CD4-positive, alpha-beta T cell treated with Interleukin-15 for 1 hour (primary cell): ENCODE measurements at regions not wholly inside any gene's neighbourhood (a gene's known extent, or its start where the extent isn't known, plus 50 kb on each side); places are given as distances from the start of the nearest gene placed in this dataset.

Experiments used
- DNase-seq: peaks from one replicate; pipeline ENCODE4 v3.0.0-alpha.2; 2020

- DNase-seq: no peak
These were observed 204.4 kb downstream of the COG6 start for GRCh38 chr13:39859898-39860297.

- no peak for DNase-seq
These were observed 207.4 kb downstream of the COG6 start for GRCh38 chr13:39862900-39863299.

- no peak for DNase-seq
These were observed 208.8 kb downstream of the COG6 start for GRCh38 chr13:39864221-39864620.

DNA sequence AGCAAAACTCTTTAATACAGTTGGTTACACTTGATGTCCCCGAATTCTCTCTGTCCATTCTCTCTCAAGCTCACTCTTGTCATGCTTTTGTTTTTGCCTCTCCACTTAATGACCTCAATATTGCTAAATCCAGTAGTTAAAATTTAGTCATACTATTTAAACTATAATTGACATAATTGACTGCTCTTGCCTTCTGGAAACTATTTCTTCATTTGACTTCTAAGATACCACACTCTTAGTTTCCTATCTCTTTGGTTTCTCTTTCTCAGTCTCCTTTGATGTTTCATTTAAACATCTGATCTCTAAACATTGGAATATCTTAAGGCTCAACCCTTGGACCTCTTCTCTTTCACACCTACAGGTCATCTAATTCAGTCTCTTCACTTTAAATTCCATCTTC, 211.3 kb downstream of the COG6 start:
- no peak for DNase-seq

- DNase-seq: no peak
These were observed 212.3 kb downstream of the COG6 start for GRCh38 chr13:39867807-39868206.

DNA sequence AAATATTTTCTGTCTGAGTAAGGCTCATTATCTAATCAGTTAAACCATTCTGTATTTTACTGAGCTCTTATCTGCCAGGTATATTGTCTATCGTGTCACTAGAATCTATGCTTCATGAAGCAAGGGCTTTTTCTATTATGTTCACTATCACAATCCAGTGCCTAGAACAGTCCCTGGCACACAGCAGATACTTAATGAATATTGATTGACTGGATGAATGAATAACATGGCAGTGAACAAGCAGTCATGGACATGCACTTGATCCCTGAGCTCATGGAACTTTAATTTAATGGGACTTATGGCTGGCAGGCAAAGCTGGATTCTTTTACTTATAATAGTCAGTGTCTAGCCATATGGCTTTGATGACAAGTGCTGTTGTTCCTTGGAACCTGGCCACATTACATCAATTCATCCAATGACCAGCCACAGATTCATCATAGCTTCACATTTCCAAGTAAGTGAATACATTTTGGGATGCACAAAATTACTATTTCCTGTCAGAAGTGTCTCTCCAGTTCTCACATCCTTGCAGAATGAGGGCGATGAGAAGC, 214.8 kb downstream of the COG6 start:
- DNase-seq: no peak

DNA sequence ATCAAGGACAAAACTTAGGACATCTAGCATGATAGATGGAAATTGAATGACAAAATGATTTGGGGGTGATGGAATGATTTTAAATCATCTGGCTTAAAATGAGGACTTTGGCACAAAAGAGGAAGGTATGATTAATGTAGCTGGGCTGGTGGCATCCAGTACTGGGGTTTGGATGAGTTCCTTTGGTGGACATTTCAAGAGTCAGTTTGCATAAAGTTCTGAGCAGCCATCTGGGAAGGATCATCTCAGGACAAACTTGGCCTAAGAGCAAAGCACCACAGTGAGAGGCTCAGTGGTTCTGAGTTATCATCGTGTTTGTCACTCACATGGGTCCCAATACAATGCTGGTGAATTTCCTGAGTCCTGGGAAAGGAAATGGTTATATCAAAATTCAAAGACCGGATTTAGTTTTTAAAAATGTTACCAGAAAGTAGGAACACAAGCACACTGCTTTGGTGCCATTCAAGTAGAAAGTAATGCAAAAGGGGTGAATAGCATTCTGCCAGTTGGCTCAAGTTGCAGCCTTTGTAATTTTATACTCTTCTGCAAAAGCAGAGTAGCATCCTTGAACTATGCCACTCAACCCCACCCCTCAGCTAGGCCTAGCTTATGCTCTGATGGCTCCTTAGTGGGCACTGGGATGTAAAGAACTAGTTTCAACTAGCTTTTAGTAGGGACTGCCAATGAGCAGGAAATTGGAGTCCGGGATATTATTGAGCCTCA, 219.0 kb downstream of the COG6 start:
- no peak for DNase-seq

GRCh38 chr13:39875111-39875987, 219.9 kb downstream of the COG6 start:
- no peak for DNase-seq

- DNase-seq: no peak
These were observed 220.8 kb downstream of the COG6 start for GRCh38 chr13:39876258-39876657.

DNA sequence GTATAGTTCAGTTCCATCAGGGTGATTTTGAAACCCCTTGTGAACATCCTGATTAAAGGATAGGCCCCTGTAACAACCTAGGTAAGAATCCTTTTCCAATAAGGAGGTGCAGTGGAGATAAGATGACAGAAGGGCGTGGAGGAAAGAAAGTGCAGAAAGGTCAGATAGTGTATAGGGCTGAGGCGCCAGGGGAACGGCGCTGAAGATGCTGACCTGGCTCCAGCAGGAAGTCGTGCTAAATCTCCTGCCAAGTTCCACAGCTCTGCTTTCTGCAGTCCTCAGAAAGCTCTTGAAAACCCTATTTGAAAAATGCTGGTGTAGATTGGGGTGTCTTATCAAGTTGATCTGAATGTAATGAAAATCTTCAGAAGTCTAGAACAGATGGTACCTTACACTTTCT, 221.7 kb downstream of the COG6 start:
- DNase-seq: no peak

DNA sequence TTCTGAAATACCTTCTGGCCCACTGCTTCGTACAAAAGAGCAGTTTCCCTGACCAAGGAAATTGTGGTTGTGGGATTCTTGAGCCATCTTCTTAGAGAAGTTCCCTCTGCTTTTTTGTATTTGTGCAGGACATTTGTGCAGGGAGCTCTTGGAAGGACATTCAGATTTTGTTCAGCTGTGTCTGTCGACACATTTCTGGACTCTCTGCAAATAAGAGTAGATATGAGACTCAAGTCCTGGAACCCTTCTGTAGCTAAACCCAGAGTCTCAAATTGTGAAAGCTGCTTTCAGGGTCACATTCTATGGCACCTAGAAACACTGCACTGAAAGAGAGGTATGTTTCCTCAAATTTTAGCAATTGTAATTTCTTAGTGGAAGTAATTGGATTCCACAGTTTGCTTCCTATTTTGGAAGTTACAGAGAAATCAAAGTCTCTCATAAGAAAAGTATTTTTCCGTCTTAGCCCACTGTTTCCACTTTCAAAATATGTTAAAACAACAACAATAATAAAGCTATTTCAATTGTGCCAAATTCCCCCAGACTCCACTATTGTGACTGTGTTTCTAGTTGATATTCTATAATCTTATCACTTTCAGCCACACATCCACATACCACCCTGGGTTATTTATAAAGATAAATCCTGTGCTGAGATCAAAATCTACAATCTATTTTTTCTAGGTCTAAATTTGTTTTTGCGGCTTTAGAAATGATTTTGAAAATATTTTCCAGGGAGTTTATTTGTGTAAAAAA, 224.0 kb downstream of the COG6 start:
- no peak for DNase-seq

- no peak for DNase-seq
These were observed 225.9 kb downstream of the COG6 start for GRCh38 chr13:39881383-39881782.

DNA sequence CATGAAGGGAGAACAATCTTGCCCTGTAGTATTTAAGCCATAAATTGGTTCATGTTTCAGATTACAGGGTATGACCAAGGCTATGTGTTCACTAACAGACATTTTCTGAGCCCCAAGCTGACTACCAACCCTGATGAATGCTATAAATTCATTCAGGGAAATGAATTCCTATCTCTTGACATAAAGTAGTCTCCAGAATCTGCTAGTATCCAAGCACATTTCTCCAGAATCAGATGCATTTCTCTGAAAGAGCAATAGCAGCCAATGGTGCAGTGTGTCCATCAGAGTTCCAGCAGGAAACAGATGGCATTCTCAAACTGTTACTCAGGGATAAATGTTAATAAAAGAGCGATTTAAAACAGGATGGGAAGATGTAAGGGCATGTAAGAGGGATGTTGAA, 226.4 kb downstream of the COG6 start:
- DNase-seq: no peak

DNA sequence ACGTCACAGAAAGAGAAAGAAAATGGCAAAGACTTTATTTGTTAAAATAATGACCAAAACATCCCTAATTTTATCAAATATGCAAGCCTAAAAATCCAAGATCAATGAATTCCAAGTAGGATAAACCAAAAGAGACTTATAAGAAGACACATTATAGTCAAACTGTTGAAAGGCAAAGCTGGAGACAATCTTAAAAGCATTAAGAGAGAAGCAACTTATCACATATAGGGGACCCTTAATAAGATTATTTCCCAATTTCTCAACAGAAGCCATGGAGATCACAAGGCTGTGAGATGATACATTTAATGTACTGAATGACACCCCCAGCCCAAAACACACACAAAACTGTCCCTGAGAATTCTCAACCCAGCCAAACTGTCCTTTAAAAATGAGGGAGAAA, 228.7 kb downstream of the COG6 start:
- no peak for DNase-seq

- no peak for DNase-seq
These were observed 230.9 kb downstream of the COG6 start for GRCh38 chr13:39886336-39886735.

DNA sequence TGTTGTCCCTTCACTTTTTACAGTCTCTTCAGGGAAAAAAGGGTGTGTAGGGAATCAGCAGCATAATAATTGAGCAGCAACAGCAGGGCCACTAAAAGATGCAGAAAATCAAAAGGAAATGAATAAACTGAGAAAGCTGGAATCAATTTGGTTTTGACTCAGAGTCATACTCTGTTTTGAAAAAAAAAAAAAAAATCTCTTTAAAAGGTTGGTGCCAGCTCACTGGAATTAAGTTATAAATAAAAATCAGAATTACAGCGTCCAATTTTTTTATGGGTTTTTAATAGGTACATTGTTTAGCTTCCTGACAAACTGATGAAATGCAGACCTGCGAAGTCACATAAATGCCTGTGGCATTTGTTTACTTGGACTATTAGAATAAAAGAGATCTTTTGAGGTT, 231.9 kb downstream of the COG6 start:
- no peak for DNase-seq

DNA sequence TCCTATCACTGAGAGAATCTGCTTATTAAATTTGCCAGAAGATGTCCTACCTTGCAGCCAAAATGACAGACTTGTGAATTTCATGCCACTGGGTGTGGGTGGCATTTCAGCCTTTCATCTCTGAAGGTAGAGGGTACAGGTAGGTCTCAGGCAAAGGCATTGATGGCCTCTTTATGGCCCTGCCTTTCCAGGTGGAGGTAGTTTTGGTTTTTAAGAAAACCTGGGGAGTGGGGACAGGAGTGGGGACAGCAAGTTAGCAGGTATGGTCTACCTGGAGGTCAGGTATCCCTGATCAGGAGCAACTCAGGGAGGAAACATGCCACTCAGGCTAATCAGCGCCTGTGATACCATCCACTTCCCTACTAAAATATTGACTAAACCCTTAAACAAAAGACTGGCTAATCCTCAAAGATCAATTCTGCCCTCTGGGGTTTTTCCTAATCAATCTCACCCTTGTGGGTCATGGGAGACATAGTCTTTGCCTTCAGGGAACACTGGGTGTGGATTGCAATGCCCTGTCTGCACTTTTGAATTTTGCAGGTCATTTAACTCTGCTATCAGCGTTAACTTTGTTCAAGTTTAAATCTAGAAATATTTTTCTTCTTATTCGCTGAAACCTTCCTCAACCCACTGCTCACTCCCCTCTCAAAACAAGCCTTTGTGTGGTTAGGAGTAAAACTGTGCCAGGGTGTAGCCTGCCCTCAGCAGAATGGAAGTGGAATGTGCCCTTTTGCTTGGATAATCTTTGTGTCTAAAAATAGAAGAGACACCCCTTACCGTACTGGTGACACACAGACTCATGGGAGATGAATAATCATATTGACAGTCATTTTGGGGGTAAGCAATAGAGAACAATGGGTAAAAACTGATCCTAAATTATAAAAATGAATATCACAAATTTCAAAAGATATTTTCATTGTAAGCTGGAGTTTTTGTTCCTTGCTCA, 233.7 kb downstream of the COG6 start:
- DNase-seq: no peak

GRCh38 chr13:39890537-39890936, 235.1 kb downstream of the COG6 start:
- DNase-seq: no peak

DNA sequence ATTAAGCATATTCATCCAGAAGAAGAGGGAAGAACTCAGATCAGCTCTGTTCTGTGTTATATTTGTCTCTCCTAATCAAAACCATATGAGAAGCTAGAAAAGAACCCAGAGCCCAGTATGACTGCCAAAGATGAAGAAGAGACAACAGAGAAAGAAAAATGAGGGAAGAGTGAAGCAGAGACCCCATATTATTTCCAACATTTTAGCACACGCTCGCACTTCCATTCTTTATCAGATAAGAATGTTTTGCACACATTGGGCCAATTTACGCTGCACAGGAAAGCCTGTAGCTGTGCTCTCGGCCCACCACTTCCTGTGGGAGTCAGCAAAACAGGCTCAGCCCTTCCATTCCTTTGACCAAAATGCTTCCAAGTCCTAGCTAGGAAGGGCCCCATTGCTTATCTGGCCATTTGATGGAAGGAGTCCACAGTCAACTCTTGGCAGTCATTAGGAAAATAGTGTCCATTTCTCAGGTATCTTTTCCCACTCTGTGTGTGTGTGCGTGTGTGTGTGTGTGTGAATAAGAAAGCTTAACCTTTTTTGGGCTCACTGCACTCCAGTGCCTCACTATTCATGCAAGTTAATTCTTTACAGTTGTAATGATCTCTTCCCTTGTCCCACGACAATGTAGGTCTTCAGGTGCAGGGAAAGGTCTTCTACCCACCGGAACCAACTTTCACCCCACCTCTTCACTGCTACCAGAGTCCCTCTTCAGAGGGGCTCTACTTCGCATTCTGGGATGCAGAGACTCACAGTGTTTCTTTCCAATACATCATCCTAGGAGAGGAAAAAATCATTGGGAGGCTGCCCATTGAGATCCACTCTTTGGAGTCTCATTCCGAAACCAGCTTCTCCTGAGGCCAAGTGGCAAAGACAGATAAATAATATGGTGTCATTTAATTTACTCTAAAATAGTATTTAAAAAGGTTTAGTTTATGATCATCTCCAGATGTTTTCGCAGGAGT, 237.5 kb downstream of the COG6 start:
- DNase-seq: no peak

DNA sequence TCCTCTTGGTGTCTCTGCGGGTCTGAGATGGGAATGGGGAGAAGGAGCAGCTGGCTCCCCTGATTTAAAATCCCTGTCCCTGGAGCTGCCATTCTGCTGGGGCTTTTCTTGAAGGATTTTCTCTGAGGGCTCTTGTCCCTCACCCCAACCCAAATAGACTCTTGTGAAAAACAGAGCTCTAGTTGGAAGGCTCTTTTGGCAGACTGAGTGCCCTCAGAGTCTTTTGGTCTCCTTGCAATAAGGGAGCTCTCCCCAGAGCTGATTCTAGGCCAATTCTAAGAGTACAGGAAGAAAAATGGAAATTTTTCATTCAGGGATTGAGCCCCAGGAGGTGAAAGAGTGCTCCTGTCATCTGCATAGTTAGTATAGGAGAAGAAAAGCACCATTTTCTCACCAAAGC, 238.3 kb downstream of the COG6 start:
- DNase-seq: no peak

DNA sequence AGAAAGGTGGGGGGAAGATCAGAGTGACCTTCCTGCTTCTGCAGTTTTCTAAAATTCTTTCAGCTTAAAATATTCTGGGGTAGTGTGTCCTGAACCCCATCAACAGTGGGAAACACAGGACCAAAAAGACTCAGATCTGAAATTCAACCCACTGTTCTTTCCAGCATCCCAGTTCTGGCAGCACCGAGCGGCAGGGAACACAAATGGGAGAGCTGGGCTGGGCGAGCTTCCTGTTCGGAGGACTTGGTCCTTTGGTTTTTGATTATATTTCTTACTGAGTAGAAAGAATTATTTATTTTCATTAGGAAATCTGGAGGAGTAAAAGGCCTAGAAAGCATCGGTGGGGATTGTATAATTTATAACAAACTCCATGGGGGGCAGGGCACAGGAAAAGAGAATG, 239.1 kb downstream of the COG6 start:
- DNase-seq: no peak
